Endodermal cell (in vitro differentiated cells): ENCODE measurements at regions not wholly inside any gene's neighbourhood (a gene's known extent, or its start where the extent isn't known, plus 50 kb on each side); places are given as distances from the start of the nearest gene placed in this dataset.

Source experiments
- DNase-seq: peaks from one replicate; pipeline ENCODE4 v3.0.0-alpha.2; 2017
- H3K27ac ChIP-seq: 2 replicates; pipeline ENCODE4 v1.5.1; 2013; ENCODE audit warnings: mild to moderate bottlenecking, low read depth, low read length, moderate library complexity
- H3K27me3 ChIP-seq: 2 replicates; pipeline ENCODE4 v1.6.1; 2013; ENCODE audit warnings: mild to moderate bottlenecking, low read length, moderate library complexity; ENCODE audit not compliant: insufficient read depth, control insufficient read depth, poor library complexity, severe bottlenecking
- H3K36me3 ChIP-seq: 2 replicates; pipeline ENCODE4 v1.7.0; 2013; ENCODE audit warnings: mild to moderate bottlenecking, low read length, moderate library complexity; ENCODE audit not compliant: control insufficient read depth, insufficient read depth
- H3K4me1 ChIP-seq: one replicate; pipeline ENCODE4 v1.7.0; 2013; ENCODE audit warnings: low read length; ENCODE audit not compliant: control insufficient read depth, insufficient read depth
- H3K4me3 ChIP-seq: 2 replicates; pipeline ENCODE4 v1.5.1; 2013; ENCODE audit warnings: mild to moderate bottlenecking, low read length, moderate library complexity
- H3K9ac ChIP-seq: 2 replicates; pipeline ENCODE4 v1.6.1; 2013; ENCODE audit warnings: mild to moderate bottlenecking, low read length, moderate library complexity; ENCODE audit not compliant: poor library complexity, severe bottlenecking; ENCODE audit errors: extremely low read depth
- H3K9me3 ChIP-seq: 2 replicates; pipeline ENCODE4 v1.6.1; 2013; ENCODE audit warnings: mild to moderate bottlenecking, low read length, moderate library complexity; ENCODE audit not compliant: control insufficient read depth
- H3K27ac Mint-ChIP-seq: 2 replicates; pipeline ENCODE4 v1.8.0; 2020; ENCODE audit warnings: mixed read lengths
- H3K27me3 Mint-ChIP-seq: 2 replicates; pipeline ENCODE4 v1.8.0; 2021; ENCODE audit warnings: mild to moderate bottlenecking, mixed read lengths; ENCODE audit not compliant: insufficient read depth
- H3K36me3 Mint-ChIP-seq: 2 replicates; pipeline ENCODE4 v1.8.0; 2020; ENCODE audit warnings: low read depth, mixed read lengths
- H3K4me1 Mint-ChIP-seq: 2 replicates; pipeline ENCODE4 v1.8.0; 2020; ENCODE audit warnings: mixed read lengths
- H3K4me3 Mint-ChIP-seq: 2 replicates; pipeline ENCODE4 v1.8.0; 2020; ENCODE audit warnings: mild to moderate bottlenecking, moderate library complexity, mixed read lengths
- H3K9me3 Mint-ChIP-seq: 2 replicates; pipeline ENCODE4 v1.8.0; 2020; ENCODE audit warnings: mild to moderate bottlenecking, mixed read lengths
- WGBS, 2 experiments: methylation state at CpG; one replicate each; pipeline versions ENCODE4 v1.1.5 to v1.1.7; 2013; ENCODE audit warnings: missing lambda C conversion rate in 2 of 2, mixed read lengths in 1 of 2; ENCODE audit not compliant: insufficient coverage in 1 of 2, insufficient read length in 1 of 2; 5-methylcytosine and 5-hydroxymethylcytosine counted together
- TF ChIP-seq, protein P1 (sequence below): fragments of 200-600 bp; sonication (generic); conservative IDR thresholded peaks from 2 replicates; pipeline ENCODE4 v1.5.0; 2021; ENCODE audit warnings: antibody characterized with exemption, mild to moderate bottlenecking

- TF ChIP-seq, protein P1, sequence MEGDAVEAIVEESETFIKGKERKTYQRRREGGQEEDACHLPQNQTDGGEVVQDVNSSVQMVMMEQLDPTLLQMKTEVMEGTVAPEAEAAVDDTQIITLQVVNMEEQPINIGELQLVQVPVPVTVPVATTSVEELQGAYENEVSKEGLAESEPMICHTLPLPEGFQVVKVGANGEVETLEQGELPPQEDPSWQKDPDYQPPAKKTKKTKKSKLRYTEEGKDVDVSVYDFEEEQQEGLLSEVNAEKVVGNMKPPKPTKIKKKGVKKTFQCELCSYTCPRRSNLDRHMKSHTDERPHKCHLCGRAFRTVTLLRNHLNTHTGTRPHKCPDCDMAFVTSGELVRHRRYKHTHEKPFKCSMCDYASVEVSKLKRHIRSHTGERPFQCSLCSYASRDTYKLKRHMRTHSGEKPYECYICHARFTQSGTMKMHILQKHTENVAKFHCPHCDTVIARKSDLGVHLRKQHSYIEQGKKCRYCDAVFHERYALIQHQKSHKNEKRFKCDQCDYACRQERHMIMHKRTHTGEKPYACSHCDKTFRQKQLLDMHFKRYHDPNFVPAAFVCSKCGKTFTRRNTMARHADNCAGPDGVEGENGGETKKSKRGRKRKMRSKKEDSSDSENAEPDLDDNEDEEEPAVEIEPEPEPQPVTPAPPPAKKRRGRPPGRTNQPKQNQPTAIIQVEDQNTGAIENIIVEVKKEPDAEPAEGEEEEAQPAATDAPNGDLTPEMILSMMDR, result no peak
- H3K27ac Mint-ChIP-seq, result no peak overlapping the region
- WGBS, 2 experiments, result 85 to 88% methylated on average over 4 to 5 of the region's 5 CpGs
These were observed 156.2 kb upstream of the EXOC2 start for GRCh38 chr6:849075-849506.

GRCh38 chr6:845566-845965, 152.6 kb upstream of the EXOC2 start:
- no peaks in the 10 kb centered on the region for H3K4me1 ChIP-seq
- no peaks in the 10 kb centered on the region for H3K9me3 Mint-ChIP-seq
- H3K27ac Mint-ChIP-seq, result no peak overlapping the region
- H3K4me1 Mint-ChIP-seq, result no peaks in the 10 kb centered on the region
- H3K9ac ChIP-seq, result no peak overlapping the region
- peaks cover 26% of the 10 kb centered on the region for H3K27me3 ChIP-seq
- no peak for DNase-seq
- WGBS, 2 experiments, result 75% methylated on average over 2 of the region's 2 CpGs; no CpG with 5 or more reads in 1 of the 2 experiments
- no peaks in the 10 kb centered on the region for H3K36me3 Mint-ChIP-seq
- no peaks in the 10 kb centered on the region for H3K36me3 ChIP-seq
- H3K9me3 ChIP-seq, result no peaks in the 10 kb centered on the region
- no peak overlapping the region for H3K4me3 ChIP-seq
- H3K4me3 Mint-ChIP-seq, result no peak overlapping the region
- TF ChIP-seq, protein P1, result no peak
- peaks cover 25% of the 10 kb centered on the region for H3K27me3 Mint-ChIP-seq
- H3K27ac ChIP-seq, result no peak overlapping the region

More at GRCh38 chr6:849075-849506, 156.2 kb upstream of the EXOC2 start:
- Mint-ChIP-seq H3K4me1 (no peaks in the 10 kb centered on the region), H3K4me3 (no peak overlapping the region), H3K9me3 (peaks cover 11% of the 10 kb centered on the region), H3K27me3 (peaks cover 25% of the 10 kb centered on the region), H3K36me3 (no peaks in the 10 kb centered on the region)
- no peak overlapping the region for H3K9ac ChIP-seq
- H3K4me3 ChIP-seq, result no peak overlapping the region
- no peak for DNase-seq
- no peaks in the 10 kb centered on the region for H3K4me1 ChIP-seq
- no peaks in the 10 kb centered on the region for H3K9me3 ChIP-seq
- no peaks in the 10 kb centered on the region for H3K36me3 ChIP-seq
- H3K27me3 ChIP-seq, result peaks cover 26% of the 10 kb centered on the region
- H3K27ac ChIP-seq, result no peak overlapping the region

- H3K27ac Mint-ChIP-seq, result no peak overlapping the region
- no peak overlapping the region for H3K4me3 Mint-ChIP-seq
- TF ChIP-seq, protein P1, result no peak
- Histone ChIP-seq H3K27me3 (peaks cover 26% of the 10 kb centered on the region), H3K27ac (no peak overlapping the region), H3K36me3 (no peaks in the 10 kb centered on the region), H3K9me3 (no peaks in the 10 kb centered on the region), H3K9ac (no peak overlapping the region), H3K4me3 (no peak overlapping the region), H3K4me1 (no peaks in the 10 kb centered on the region)
- no peaks in the 10 kb centered on the region for H3K4me1 Mint-ChIP-seq
- H3K9me3 Mint-ChIP-seq, result peaks cover 3% of the 10 kb centered on the region
- no peak for DNase-seq
- peaks cover 22% of the 10 kb centered on the region for H3K27me3 Mint-ChIP-seq
- WGBS, 2 experiments, result 90% methylated on average over 2 of the region's 2 CpGs; no CpG with 5 or more reads in 1 of the 2 experiments
- no peaks in the 10 kb centered on the region for H3K36me3 Mint-ChIP-seq
These were observed 152.2 kb upstream of the EXOC2 start for GRCh38 chr6:845101-845500.
